ENCODE measurements at regions not wholly inside any gene's neighbourhood (a gene's known extent, or its start where the extent isn't known, plus 50 kb on each side); places are given as distances from the start of the nearest gene placed in this dataset.
"Not testable (repeated sequence)": the region's sequence is repeated elsewhere in the genome, so short reads cannot be mapped to it uniquely, and the experiment has no call there.

- TF ChIP-seq CTCF (conservative IDR thresholded peaks at IDR 0.05; ENCODE audit: low read depth, low read length) = no peak
- no peak overlapping the region for H3K4me3 ChIP-seq (ENCODE audit: low read length)
- DNase-seq (ENCODE audit: low read depth) = no peak
These were observed 79.8 kb upstream of the PDE1A start for GRCh38 chr2:182506606-182507005.

GRCh38 chr2:182508583-182508982, 81.7 kb upstream of the PDE1A start:
- DNase-seq (ENCODE audit: low read depth); H3K4me3 ChIP-seq (ENCODE audit: low read length): not testable (repeated sequence)

GRCh38 chr2:182509216-182509615, 82.4 kb upstream of the PDE1A start:
- no peak overlapping the region for H3K4me3 ChIP-seq (ENCODE audit: low read length)
- no peak for TF ChIP-seq CTCF (conservative IDR thresholded peaks at IDR 0.05; ENCODE audit: low read depth, low read length)
- no peak for DNase-seq (ENCODE audit: low read depth)

GRCh38 chr2:182521453-182522404, 94.9 kb upstream of the PDE1A start:
- DNase-seq (ENCODE audit: low read depth) = no peak
- TF ChIP-seq CTCF (conservative IDR thresholded peaks at IDR 0.05; ENCODE audit: low read depth, low read length) = no peak
- H3K4me3 ChIP-seq (ENCODE audit: low read length) = no peak overlapping the region

- H3K4me3 ChIP-seq (ENCODE audit: low read length) = no peak overlapping the region
- no peak for TF ChIP-seq CTCF (conservative IDR thresholded peaks at IDR 0.05; ENCODE audit: low read depth, low read length)
- no peak for DNase-seq (ENCODE audit: low read depth)
These were observed 95.6 kb upstream of the PDE1A start for GRCh38 chr2:182522405-182522896.

- no peak for TF ChIP-seq CTCF (conservative IDR thresholded peaks at IDR 0.05; ENCODE audit: low read depth, low read length)
- no peak for DNase-seq (ENCODE audit: low read depth)
- H3K4me3 ChIP-seq (ENCODE audit: low read length) = no peak overlapping the region
These were observed 96.2 kb upstream of the PDE1A start for GRCh38 chr2:182522972-182523473.

GRCh38 chr2:182530636-182531035, 103.8 kb upstream of the PDE1A start:
- no peak for TF ChIP-seq CTCF (conservative IDR thresholded peaks at IDR 0.05; ENCODE audit: low read depth, low read length)
- H3K4me3 ChIP-seq (ENCODE audit: low read length) = no peak overlapping the region
- no peak for DNase-seq (ENCODE audit: low read depth)

All from retinal pigment epithelial cell (primary cell).